ENCODE measurements at regions not wholly inside any gene's neighbourhood (a gene's known extent, or its start where the extent isn't known, plus 50 kb on each side); places are given as distances from the start of the nearest gene placed in this dataset.

DNA sequence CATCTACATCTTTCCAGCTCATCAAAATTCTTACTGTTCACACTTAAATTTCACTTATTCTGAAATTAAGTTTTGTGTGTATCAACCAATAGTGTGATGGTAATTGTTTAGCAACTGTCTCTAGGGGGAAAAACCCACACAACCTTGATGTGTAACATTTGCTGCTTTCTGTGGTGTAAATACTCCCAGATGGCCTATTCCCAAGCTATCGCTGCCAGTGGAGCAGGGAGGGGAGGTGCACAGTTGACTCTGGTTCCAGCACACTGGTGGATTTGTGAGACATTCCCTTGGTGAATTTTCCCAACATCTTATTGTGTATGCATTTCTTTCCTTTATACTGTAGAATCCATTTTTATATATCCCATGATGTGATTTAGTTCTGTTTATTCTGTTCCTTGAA lies 275.9 kb upstream of the SHH start:
- TF ChIP-seq POLR2A (IDR thresholded peaks at IDR 0.05) (no peak), CTCF (IDR thresholded peaks at IDR 0.05) (no peak), POLR2AphosphoS5 (IDR thresholded peaks at IDR 0.05) (no peak)
